Large intestine (tissue), 3 donors: ENCODE measurements at regions not wholly inside any gene's neighbourhood (a gene's known extent, or its start where the extent isn't known, plus 50 kb on each side); places are given as distances from the start of the nearest gene placed in this dataset.
"Not testable (repeated sequence)": the region's sequence is repeated elsewhere in the genome, so short reads cannot be mapped to it uniquely, and the experiment has no call there.

Experiments used
- DNase-seq, 2 donors: peaks; one replicate each; pipeline versions ENCODE4 v3.0.0 to v3.0.0-alpha.2; 2013
- H3K27ac ChIP-seq: one replicate; pipeline ENCODE4 v1.5.1; 2013; ENCODE audit warnings: low read length
- H3K27me3 ChIP-seq: 2 replicates; pipeline ENCODE4 v1.6.1; 2013; ENCODE audit warnings: low read length; ENCODE audit not compliant: control insufficient read depth, insufficient read depth
- H3K36me3 ChIP-seq: 2 replicates; pipeline ENCODE4 v1.6.1; 2013; ENCODE audit warnings: low read length; ENCODE audit not compliant: control insufficient read depth, insufficient read depth
- H3K4me1 ChIP-seq: one replicate; pipeline ENCODE4 v1.6.1; 2013; ENCODE audit warnings: low read length; ENCODE audit not compliant: control insufficient read depth, insufficient read depth
- H3K4me3 ChIP-seq: one replicate; pipeline ENCODE4 v1.5.1; 2013; ENCODE audit warnings: low read length
- H3K9me3 ChIP-seq: one replicate; pipeline ENCODE4 v1.6.1; 2013; ENCODE audit warnings: mild to moderate bottlenecking, low read depth, low read length, moderate library complexity; ENCODE audit not compliant: control insufficient read depth
- WGBS: methylation state at CpG from one replicate; pipeline ENCODE4 v1.1.5; 2013; ENCODE audit warnings: low lambda C conversion rate; ENCODE audit not compliant: insufficient coverage; 5-methylcytosine and 5-hydroxymethylcytosine counted together

GRCh38 chr4:25502115-25502514 lies 125.1 kb downstream of the ANAPC4 start:
- H3K36me3 ChIP-seq, result no peaks in the 10 kb centered on the region
- no peak for DNase-seq
- no peaks in the 10 kb centered on the region for H3K4me1 ChIP-seq
- no peak overlapping the region for H3K4me3 ChIP-seq
- WGBS, result 100% methylated on average over 1 of the region's 4 CpGs
- no peaks in the 10 kb centered on the region for H3K27me3 ChIP-seq
- peaks cover 17% of the 10 kb centered on the region for H3K9me3 ChIP-seq
- no peak overlapping the region for H3K27ac ChIP-seq

- Histone ChIP-seq H3K27ac (no peak overlapping the region), H3K4me3 (no peak overlapping the region), H3K36me3 (no peaks in the 10 kb centered on the region), H3K27me3 (no peaks in the 10 kb centered on the region), H3K9me3 (peaks cover 17% of the 10 kb centered on the region), H3K4me1 (no peaks in the 10 kb centered on the region)
- DNase-seq, result no peak
- no CpG with 5 or more reads among the region's 2 CpGs for WGBS
These were observed 126.7 kb downstream of the ANAPC4 start for GRCh38 chr4:25503779-25504178.

- H3K4me3 ChIP-seq, result no peak overlapping the region
- DNase-seq, result no peak
- no peak overlapping the region for H3K27ac ChIP-seq
- peaks cover 17% of the 10 kb centered on the region for H3K9me3 ChIP-seq
- H3K27me3 ChIP-seq, result no peaks in the 10 kb centered on the region
- no peaks in the 10 kb centered on the region for H3K4me1 ChIP-seq
- H3K36me3 ChIP-seq, result no peaks in the 10 kb centered on the region
- no CpG with 5 or more reads among the region's 74 CpGs for WGBS
These were observed 128.0 kb downstream of the ANAPC4 start for GRCh38 chr4:25504932-25505636.

GRCh38 chr4:25505637-25505991 lies 128.6 kb downstream of the ANAPC4 start:
- Histone ChIP-seq H3K36me3 (no peaks in the 10 kb centered on the region), H3K4me3 (no peak overlapping the region), H3K9me3 (peaks cover 17% of the 10 kb centered on the region), H3K27ac (no peak overlapping the region), H3K4me1 (no peaks in the 10 kb centered on the region), H3K27me3 (no peaks in the 10 kb centered on the region)
- DNase-seq, result no peak
- WGBS, result no CpG with 5 or more reads among the region's 23 CpGs

GRCh38 chr4:25506032-25506571 lies 129.0 kb downstream of the ANAPC4 start:
- Histone ChIP-seq H3K4me1 (no peaks in the 10 kb centered on the region), H3K27me3 (no peaks in the 10 kb centered on the region)

GRCh38 chr4:25509646-25510045 lies 132.6 kb downstream of the ANAPC4 start:
- 80% methylated on average over 1 of the region's 4 CpGs for WGBS
- H3K4me3 ChIP-seq, result no peak overlapping the region
- DNase-seq, result no peak

More at GRCh38 chr4:25506032-25506571, 129.0 kb downstream of the ANAPC4 start:
- H3K9me3 ChIP-seq, result peaks cover 17% of the 10 kb centered on the region
- no peak for DNase-seq
- no peak overlapping the region for H3K27ac ChIP-seq
- H3K36me3 ChIP-seq, result no peaks in the 10 kb centered on the region
- no CpG with 5 or more reads among the region's 39 CpGs for WGBS
- H3K4me3 ChIP-seq, result no peak overlapping the region

GRCh38 chr4:25511823-25512222 lies 134.8 kb downstream of the ANAPC4 start:
- H3K9me3 ChIP-seq, H3K27me3 ChIP-seq, H3K4me3 ChIP-seq, H3K27ac ChIP-seq, H3K4me1 ChIP-seq, H3K36me3 ChIP-seq, DNase-seq: not testable (repeated sequence)
- WGBS, result 100% methylated on average over 2 of the region's 10 CpGs

More at GRCh38 chr4:25509646-25510045, 132.6 kb downstream of the ANAPC4 start:
- H3K27me3 ChIP-seq, result no peaks in the 10 kb centered on the region
- H3K36me3 ChIP-seq, result no peaks in the 10 kb centered on the region
- no peaks in the 10 kb centered on the region for H3K4me1 ChIP-seq
- no peak overlapping the region for H3K27ac ChIP-seq
- peaks cover 16% of the 10 kb centered on the region for H3K9me3 ChIP-seq

- H3K27ac ChIP-seq, result no peak overlapping the region
- no peaks in the 10 kb centered on the region for H3K36me3 ChIP-seq
- no CpG with 5 or more reads among the region's 4 CpGs for WGBS
- DNase-seq, result no peak
- no peaks in the 10 kb centered on the region for H3K27me3 ChIP-seq
- no peaks in the 10 kb centered on the region for H3K4me1 ChIP-seq
- no peak overlapping the region for H3K4me3 ChIP-seq
- no peaks in the 10 kb centered on the region for H3K9me3 ChIP-seq
These were observed 136.8 kb downstream of the ANAPC4 start for GRCh38 chr4:25513814-25514213.

GRCh38 chr4:25523405-25523804 lies 132.2 kb upstream of the SLC34A2 start:
- Histone ChIP-seq H3K4me3 (no peak overlapping the region), H3K27me3 (no peaks in the 10 kb centered on the region), H3K9me3 (no peaks in the 10 kb centered on the region), H3K36me3 (no peaks in the 10 kb centered on the region), H3K4me1 (no peaks in the 10 kb centered on the region), H3K27ac (no peak overlapping the region)
- DNase-seq, result no peak
- no CpG with 5 or more reads among the region's 4 CpGs for WGBS

GRCh38 chr4:25524663-25525062 lies 131.0 kb upstream of the SLC34A2 start:
- WGBS, result no CpG with 5 or more reads among the region's 2 CpGs
- Histone ChIP-seq H3K9me3 (no peaks in the 10 kb centered on the region), H3K4me1 (no peaks in the 10 kb centered on the region), H3K27me3 (no peaks in the 10 kb centered on the region), H3K27ac (no peak overlapping the region), H3K4me3 (no peak overlapping the region), H3K36me3 (no peaks in the 10 kb centered on the region)
- no peak for DNase-seq

- Histone ChIP-seq H3K36me3 (no peaks in the 10 kb centered on the region), H3K27ac (no peak overlapping the region), H3K27me3 (no peaks in the 10 kb centered on the region), H3K4me3 (no peak overlapping the region), H3K4me1 (no peaks in the 10 kb centered on the region), H3K9me3 (no peaks in the 10 kb centered on the region)
- DNase-seq, result no peak
- WGBS, result 100% methylated on average over 1 of the region's 6 CpGs
These were observed 129.8 kb upstream of the SLC34A2 start for GRCh38 chr4:25525896-25526295.
